ENCODE measurements at regions not wholly inside any gene's neighbourhood (a gene's known extent, or its start where the extent isn't known, plus 50 kb on each side); places are given as distances from the start of the nearest gene placed in this dataset.

DNA sequence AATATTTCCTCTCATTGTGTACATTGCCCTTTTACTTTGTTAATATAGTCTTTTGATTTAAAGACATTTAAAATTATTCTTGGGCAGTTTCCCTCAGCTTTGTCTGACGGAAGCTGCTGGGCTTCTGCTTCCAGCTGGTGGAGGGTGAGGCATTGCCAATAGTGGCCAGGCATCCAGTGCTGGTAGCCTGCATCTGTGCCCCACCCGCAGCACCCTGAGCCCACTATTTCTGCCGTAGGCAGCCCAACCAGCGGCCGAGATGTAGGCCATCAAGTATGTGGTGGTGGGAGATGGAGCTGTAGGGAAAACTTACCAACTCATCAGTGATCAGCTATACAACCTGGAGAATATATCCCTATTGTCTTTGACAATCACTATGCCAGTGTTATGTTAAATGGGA lies 226.0 kb upstream of the SYNCRIP start:
- H3K4me1 ChIP-seq, result peaks cover 50% of the 10 kb centered on the region
- intact Hi-C loops (cut with DNase I), result no loop called here
- DNase-seq (no peak), ATAC-seq (no peak)
- H3K27ac ChIP-seq, result peak overlapping the region in 2 of 4 donors; percentile 44 to 69
- H3K9me3 ChIP-seq, result no peaks in the 10 kb centered on the region
- no peak overlapping the region for H3K4me3 ChIP-seq
- TF ChIP-seq POLR2A (IDR thresholded peaks at IDR 0.05) (no peak), CTCF (IDR thresholded peaks at IDR 0.05) (no peak)
- WGBS, 2 donors, result 75 to 81% methylated on average over 5 of the region's 5 CpGs
- H3K36me3 ChIP-seq (replicated peaks in 1 of 2; ENCODE audit: insufficient read depth in 1 of 2, low read depth in 2 of 2), result no peaks in the 10 kb centered on the region
- no peaks in the 10 kb centered on the region for H3K27me3 ChIP-seq

GRCh38 chr6:85867595-85867994 lies 224.9 kb upstream of the SYNCRIP start:
- no peaks in the 10 kb centered on the region for H3K9me3 ChIP-seq
- ATAC-seq (peak; percentile 58), DNase-seq (peak in 3 of 4 donors; percentile 33 to 63 (median 52))
- H3K4me1 ChIP-seq, result peaks cover 50% of the 10 kb centered on the region
- H3K27me3 ChIP-seq, result no peaks in the 10 kb centered on the region
- no peaks in the 10 kb centered on the region for H3K36me3 ChIP-seq (replicated peaks in 1 of 2; ENCODE audit: insufficient read depth in 1 of 2, low read depth in 2 of 2)
- H3K4me3 ChIP-seq, result no peak overlapping the region
- TF ChIP-seq CTCF (IDR thresholded peaks at IDR 0.05), result no peak
- TF ChIP-seq POLR2A (IDR thresholded peaks at IDR 0.05), result no peak
- intact Hi-C loops (cut with DNase I), result no loop called here
- peak overlapping the region; percentile 67 to 82 (median 72) for H3K27ac ChIP-seq

DNA sequence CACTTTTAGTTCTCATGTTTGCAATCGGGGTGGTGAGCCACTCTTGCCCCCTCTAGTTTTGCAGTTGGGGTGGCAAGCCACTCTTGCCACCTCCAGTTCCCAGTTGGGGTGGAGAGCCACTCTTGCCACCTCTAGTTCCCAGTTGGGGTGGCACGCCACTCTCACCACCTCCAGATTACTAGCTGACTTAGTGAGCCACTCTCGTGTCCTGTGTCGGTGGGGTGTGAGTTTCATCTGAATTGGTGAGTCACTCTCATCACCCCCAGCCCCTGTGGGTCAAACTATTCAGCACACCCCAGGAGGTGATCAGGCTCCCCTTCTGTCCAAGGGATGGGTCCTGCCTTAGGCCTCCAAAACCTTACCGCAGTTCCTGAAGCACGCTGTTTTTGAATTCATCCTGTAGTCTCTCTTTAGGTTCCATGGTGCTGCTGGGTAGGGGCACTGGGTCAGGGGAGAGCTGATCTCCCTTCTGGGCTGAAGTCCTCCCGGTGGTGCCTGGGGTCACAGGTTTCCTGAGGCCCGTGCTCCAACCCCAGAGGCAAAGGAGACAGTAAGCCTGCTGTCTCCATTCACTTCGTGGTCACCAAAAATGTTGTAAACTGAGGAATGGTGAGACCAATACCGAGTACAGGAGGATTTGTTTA lies 224.2 kb upstream of the SYNCRIP start:
- H3K27me3 ChIP-seq, result no peaks in the 10 kb centered on the region
- no peak overlapping the region for H3K4me3 ChIP-seq
- H3K9me3 ChIP-seq, result no peaks in the 10 kb centered on the region
- intact Hi-C loops (cut with DNase I), result no loop called here
- 34 to 45% methylated on average over 10 of the region's 10 CpGs for WGBS, 2 donors
- TF ChIP-seq CTCF (IDR thresholded peaks at IDR 0.05), result no peak
- no peak for TF ChIP-seq POLR2A (IDR thresholded peaks at IDR 0.05)
- peaks cover 50% of the 10 kb centered on the region for H3K4me1 ChIP-seq
- no peak for ATAC-seq
- no peak for DNase-seq
- H3K36me3 ChIP-seq (replicated peaks in 1 of 2; ENCODE audit: insufficient read depth in 1 of 2, low read depth in 2 of 2), result no peaks in the 10 kb centered on the region
- peak overlapping the region; percentile 67 to 82 (median 72) for H3K27ac ChIP-seq

DNA sequence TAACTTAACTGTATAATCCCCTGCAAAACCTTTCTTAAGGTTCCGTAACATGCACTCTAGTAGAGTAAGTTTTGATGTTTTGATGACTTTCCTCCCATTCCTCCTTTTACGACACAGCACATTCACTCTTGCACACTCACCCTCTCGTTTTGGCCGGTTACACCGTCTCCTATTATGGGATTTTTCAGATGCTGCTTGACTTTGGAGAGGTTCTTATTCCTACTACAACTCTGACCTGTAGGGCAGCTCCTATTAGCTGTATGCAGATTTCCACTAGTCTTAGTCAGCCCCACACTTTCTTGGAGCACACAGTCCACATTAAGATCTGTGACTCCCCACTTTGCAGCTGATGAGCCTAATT lies 223.7 kb upstream of the SYNCRIP start:
- H3K4me1 ChIP-seq, result peaks cover 50% of the 10 kb centered on the region
- H3K9me3 ChIP-seq, result no peaks in the 10 kb centered on the region
- no peaks in the 10 kb centered on the region for H3K27me3 ChIP-seq
- H3K4me3 ChIP-seq, result no peak overlapping the region
- DNase-seq (no peak), ATAC-seq (peak; percentile 9)
- peak overlapping the region; percentile 67 to 82 (median 72) for H3K27ac ChIP-seq
- intact Hi-C loops (cut with DNase I), result no loop called here
- TF ChIP-seq POLR2A (IDR thresholded peaks at IDR 0.05) (no peak), CTCF (IDR thresholded peaks at IDR 0.05) (no peak)
- WGBS, 2 donors, result 25 to 30% methylated on average over 5 of the region's 5 CpGs
- H3K36me3 ChIP-seq (replicated peaks in 1 of 2; ENCODE audit: insufficient read depth in 1 of 2, low read depth in 2 of 2), result no peaks in the 10 kb centered on the region

Data from body of pancreas (tissue), 4 donors.